HG03571 (cell line): ENCODE measurements at regions not wholly inside any gene's neighbourhood (a gene's known extent, or its start where the extent isn't known, plus 50 kb on each side); places are given as distances from the start of the nearest gene placed in this dataset.

ENCODE experiments used
- ATAC-seq: cut with Tn5 transposase; IDR thresholded peaks from one replicate; pipeline ENCODE4 v1.9.1; 2021; ENCODE audit not compliant: unreplicated experiment

DNA sequence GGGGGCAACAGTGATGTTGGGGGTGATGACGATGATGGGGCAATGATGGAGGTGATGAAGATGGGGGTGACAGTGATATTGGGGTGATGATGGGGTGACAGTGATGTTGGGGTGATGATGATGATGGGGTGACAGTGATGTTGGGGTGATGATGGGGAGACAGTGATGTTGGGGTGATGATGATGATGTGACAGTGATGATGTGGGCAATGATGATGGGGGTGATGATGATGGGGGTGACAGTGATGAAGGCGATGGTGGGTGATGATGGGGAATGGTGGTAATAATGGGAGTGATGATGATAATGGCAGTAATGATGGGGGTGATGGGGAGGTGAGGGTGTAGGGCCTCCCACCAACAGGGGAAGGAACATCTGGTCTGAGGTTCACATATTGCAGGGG lies 150.6 kb downstream of the ERMARD start:
- ATAC-seq: no peak

GRCh38 chr6:169899481-169900145 lies 148.2 kb downstream of the ERMARD start:
- no peak for ATAC-seq

DNA sequence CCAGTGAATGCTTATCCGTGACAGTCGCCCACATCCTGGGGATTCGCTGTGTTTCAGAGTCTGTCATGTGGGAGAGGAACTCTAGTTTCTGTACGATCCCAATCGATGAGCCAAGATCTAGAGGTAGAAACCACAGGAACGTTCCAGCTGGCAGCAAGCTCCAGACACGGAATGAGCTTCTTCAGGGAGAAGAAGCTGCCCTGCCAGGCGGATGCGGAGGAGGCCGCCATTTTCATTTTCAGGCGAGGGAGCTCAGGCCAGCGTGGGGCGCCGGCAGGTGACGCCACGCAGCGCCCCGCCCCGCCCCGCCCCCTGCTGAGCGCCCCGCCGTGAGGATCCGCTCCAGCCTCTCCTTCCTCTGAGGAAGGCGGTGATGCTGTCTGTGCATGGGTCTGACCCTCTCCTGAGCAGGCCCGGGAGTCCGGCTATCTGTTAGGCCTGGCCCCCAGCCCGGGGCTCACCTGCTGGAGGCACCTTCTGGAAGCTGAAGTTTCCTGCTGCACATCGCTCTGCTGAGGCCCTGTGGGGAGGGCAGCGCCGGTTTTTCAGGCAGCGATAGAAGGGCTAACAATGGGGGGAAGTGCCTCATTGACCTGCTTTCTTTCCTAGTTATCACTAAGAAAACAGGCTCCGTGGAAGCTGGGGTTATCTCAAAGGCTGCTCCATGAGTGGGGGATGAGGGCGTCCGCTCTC lies 147.5 kb downstream of the ERMARD start:
- ATAC-seq: no peak

DNA sequence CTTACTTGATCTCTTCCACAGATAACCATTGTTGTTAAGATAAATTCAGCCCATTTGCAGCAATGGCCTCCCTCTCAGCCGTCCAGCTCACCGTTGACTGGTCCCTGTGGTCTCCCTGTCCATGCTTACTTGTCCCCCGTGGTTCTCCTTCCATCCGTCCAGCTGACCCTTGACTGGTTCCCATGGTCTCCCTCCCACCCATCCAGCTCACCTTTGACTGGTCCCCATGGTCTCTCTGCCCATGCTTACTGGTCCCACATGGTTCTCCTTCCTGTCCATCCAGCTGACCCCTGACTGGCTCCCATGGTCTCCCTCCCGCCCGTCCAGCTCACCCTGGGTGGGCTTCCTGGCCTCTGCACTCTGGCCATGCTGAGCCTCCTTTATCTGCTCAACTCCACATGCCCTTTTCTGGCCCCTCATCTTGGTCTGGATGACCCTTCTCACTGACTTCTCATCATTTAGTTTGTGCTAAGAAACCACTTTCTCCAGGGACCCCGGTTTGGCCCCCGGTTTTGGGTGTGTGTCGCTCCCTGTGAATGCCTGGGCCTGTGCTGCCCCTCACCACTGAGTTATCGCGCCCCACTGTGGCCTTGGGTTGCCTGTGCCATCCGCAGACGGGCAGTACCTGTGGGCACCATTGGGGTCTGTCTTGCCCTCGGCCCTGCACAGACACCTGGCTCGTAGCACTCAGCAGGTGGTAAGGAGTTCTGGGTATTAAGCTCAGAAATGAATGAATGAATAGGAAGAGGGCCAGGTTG lies 146.4 kb downstream of the ERMARD start:
- no peak for ATAC-seq

DNA sequence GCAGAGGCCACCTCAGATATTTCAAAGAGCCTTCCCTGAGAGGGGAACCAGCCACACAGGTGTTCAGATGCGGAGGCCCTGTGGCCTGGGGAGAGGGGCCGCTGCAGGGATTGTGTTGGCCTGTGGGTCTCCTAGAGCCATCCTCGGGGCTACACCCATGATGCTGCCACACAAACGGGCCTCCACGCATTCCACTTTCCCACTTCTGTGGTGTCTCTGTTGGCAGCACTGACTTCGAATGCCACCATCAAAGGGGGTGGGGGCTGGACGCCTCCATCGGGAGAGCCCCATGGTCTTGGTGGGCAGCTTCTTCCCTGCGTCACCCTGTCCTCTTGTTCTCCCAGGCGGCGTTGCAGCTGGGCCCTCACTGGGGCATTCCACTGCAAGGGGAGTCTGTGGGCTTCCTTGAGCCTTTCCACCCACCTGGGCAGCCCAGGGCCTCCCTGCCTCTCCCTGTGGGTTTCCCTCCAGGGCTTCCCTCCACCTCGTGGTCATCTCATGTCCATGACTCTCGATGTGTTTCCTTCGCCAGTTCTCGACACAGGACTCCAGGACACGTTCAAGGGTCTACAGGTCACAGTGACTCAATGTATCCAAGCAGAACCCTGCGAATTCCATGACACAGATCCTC lies 145.5 kb downstream of the ERMARD start:
- no peak for ATAC-seq

- no peak for ATAC-seq
Measured at GRCh38 chr6:169895926-169896761, 144.7 kb downstream of the ERMARD start.

DNA sequence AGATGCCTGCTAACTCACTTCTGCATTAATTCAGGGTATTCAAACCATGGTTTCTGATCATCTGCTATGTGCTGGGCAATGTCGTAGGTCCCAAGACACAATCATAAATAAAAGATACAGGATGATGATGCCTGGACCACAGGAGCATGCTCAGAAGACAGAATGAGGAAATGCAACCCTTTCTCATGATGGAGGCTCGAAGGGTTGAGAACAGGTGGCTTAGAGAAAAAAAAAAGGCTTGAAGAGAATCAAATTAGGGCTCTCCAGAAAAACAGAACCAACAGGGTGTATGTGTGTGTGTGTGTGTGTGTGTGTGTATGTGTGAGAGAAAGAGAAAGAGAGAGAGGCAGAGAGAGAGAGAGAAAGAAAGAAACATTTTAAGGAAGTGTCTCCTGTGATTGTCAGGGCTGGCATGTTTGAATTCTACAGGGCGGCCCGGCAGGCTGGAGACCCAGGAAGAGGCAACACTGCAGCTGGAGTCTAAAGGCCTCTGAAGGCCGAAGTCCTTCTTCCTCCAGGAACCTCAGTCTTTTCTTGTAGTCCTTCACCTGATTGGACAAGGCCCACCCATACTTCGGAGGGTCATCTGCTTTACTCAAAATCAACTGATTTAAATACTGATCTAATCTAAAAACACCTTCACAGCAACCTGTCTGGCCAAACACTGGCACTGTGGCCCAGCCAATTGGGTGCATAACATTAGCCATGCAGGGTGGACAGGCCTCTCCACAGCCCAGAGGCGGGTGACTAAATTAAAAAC lies 143.8 kb downstream of the ERMARD start:
- ATAC-seq: no peak

DNA sequence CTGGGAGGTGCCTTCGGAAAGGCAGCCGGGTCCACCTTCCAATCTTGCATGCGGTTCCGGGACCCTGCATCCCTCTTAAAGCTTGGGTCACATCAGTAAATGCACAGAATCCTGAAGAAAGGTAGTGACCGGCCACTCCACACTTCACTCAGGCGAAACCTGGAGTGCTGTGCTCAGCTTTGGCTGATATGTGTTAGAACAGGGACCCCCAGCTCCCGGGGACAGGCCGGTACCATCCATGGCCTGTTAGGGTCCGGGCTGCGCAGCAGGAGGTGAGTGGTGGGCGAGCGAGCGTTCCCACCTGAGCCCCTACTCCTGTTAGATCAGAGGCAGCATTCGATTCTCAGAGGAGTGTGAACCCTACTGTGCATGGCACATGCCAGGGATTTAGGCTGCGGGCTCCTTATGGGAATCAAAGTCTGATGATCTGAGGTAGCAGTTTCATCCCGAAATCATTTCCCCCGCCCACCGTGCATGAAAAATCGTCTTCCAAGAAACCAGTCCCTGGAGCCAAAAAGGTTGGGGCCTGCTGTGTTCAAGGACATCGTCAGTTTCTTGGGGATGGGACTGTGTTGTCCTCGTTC lies 143.0 kb downstream of the ERMARD start:
- no peak for ATAC-seq

DNA sequence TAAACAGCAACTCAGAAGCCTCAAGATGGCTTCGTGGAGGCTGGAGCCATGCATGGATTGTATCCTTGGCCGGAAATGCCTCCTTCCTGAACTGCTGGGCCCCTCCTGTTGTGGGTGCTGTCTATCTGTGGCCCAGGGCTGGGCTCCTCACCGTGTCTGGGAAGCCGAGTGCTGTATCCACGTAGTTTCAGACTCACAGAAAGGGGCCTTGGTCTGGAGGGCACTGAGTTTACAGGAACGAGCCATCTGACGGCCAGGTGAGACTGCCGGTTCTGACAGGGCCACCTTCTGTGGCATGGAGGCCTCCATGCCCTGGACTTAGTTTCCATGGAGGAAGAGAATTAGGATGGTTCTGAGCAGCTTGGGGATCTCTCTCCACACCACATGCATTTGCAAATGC lies 142.2 kb downstream of the ERMARD start:
- no peak for ATAC-seq

DNA sequence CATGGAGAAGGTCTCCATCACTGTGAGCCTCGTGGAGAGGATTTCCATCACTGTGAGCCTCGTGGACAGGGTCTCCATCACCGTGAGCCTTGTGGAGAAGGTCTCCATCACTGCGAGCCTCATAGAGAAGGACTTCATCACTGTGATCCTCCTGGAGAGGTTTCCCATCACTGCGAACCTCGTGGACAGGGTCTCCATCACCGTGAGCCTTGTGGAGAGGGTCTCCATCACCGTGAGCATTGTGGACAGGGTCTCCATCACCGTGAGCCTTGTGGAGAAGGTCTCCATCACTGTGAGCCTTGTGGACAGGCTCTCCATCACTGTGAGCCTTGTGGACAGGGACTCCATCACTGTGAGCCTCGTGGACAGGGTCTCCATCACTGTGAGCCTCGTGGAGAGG lies 140.4 kb downstream of the ERMARD start:
- ATAC-seq: no peak

DNA sequence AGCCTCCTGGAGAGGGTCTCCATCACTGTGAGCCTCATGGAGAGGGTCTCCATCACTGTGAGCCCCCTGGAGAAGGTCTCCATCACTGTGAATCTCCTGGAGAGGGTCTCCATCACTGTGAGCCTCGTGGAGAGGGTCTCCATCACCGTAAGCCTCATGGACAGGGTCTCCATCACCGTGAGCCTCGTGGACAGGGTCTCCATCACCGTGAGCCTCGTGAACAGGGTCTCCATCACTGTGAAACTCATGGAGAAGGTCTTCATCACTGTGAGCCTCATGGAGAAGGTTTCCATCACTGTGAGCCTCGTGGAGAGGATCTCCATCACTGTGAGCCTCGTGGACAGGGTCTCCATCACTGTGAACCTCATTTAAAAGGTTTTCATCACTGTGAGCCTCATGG lies 140.0 kb downstream of the ERMARD start:
- ATAC-seq: no peak

DNA sequence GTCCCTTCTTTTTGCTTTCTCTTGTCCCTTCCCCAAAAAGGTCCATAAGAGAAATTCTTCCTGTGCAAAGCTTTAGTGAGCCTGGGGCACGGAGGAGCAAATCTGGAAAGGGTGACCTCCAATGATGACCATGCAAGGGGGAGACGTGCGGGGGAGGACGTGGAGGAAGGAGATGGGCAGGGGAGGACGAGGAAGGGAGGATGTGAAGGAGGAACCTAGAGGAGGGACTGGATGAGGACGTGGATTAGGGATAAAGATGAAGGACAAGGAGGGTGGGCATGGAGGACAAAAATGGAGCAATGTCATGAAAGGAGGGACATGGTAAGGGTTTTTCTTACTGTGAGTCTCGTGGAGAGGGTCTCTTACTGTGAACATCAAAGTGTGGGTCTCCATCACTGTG lies 139.5 kb downstream of the ERMARD start:
- ATAC-seq: no peak

- no peak for ATAC-seq
Measured at GRCh38 chr6:169890049-169890448, 138.6 kb downstream of the ERMARD start.

DNA sequence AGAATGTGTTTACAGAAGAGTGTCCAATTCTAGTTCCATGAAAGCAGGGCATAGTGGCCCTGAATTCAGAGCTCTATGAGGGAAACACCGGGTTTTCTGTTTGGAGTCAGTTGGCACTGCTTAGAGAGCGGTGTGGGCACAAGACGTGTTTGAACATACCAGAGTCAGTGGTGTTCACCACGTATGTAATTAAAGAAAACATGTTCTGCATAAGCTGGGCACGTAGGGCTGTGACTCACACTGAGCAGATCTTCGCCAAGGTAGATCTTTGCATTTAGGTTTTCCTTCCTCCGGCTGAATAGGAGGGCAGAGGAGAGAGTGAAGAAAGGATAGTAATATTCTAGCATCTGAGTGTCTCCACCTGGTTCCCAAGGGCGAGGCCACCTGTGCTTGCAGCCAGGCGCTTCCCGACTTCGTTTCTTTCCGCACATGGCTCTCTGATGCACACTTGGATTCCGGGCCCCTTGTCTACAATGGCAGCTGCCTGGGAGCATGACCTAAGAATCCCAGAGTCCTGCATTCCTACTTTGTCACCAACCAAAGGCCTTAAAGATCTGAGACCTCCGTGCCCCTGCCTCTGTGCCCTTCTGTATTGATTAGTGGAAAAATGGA lies 136.2 kb downstream of the ERMARD start:
- no peak for ATAC-seq

GRCh38 chr6:169886631-169887227 lies 135.3 kb downstream of the ERMARD start:
- no peak for ATAC-seq

GRCh38 chr6:169885831-169886230 lies 134.4 kb downstream of the ERMARD start:
- no peak for ATAC-seq

- no peak for ATAC-seq
Measured at GRCh38 chr6:169885131-169885530, 133.7 kb downstream of the ERMARD start.

- no peak for ATAC-seq
Measured at GRCh38 chr6:169884158-169884557, 132.7 kb downstream of the ERMARD start.

DNA sequence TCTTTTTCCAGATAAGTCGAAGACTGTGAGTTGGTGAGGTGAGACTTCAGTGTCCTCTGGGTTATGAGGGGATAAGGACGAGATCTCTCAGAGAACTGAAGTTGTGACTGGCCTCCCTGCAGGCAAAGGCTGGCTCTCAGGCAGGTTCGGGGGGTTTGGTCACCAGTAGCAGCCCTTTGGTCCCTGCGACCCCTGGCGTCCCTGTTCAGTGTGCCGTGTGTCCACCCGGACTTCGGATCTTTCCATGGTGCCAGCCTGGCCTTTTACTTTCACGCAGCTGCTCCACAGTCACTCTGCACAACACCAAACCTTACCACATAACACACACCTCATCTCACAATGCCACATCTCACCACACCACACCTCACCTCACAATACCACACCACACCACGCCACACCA lies 131.9 kb downstream of the ERMARD start:
- ATAC-seq: no peak
